ENCODE measurements at regions not wholly inside any gene's neighbourhood (a gene's known extent, or its start where the extent isn't known, plus 50 kb on each side); places are given as distances from the start of the nearest gene placed in this dataset.

DNA sequence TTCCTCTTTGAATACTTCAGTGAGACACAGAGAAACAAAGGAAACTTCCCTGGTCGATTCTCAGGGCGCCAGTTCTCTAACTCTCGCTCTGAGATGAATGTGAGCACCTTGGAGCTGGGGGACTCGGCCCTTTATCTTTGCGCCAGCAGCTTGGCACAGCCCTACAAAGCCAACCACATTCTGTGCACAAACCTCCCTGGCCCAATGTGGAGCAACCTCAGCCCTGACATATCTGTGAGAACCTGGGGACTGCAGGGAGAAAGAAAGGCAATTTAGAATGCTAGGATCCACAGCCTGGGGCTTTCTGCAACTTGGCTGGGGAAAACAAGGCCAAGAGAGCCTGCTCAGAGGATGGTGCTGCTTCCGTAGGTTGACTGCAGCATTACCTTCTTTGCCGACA lies 63.5 kb upstream of the PRSS58 start:
- no peak for DNase-seq (ENCODE audit: low read depth, low spot score)
- no peaks in the 10 kb centered on the region for H3K36me3 ChIP-seq (ENCODE audit: insufficient read depth, low read length)
- no peaks in the 10 kb centered on the region for H3K9me3 ChIP-seq (ENCODE audit: low read depth, low read length)
- H3K4me3 ChIP-seq, result no peak overlapping the region
- H3K27ac ChIP-seq, result no peak overlapping the region
- no peak for TF ChIP-seq FOXP2 (optimal IDR thresholded peaks at IDR 0.05; ENCODE audit: control extremely low read depth, extremely low read length, insufficient read depth)
- no peak for TF ChIP-seq EZH2 (IDR thresholded peaks at IDR 0.05)
- no peak for TF ChIP-seq POLR2AphosphoS5 (IDR thresholded peaks at IDR 0.05; ENCODE audit: borderline replicate concordance, low read depth, low read length)
- no peak overlapping the region for H3K9ac ChIP-seq (ENCODE audit: insufficient read length)

DNA sequence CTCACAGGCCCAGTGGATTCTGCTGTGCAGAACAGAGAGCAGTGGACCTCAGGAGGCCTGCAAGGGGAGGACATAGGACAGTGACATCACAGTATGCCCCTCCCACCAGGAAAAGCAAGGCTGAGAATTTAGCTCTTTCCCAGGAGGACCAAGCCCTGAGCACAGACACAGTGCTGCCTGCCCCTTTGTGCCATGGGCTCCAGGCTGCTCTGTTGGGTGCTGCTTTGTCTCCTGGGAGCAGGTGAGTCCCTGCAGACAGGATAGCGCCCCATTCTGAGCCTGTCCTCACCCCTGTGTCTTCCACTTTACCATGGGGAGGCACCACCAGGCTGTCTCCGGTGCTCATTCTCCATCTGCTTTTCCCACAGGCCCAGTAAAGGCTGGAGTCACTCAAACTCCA lies 63.0 kb upstream of the PRSS58 start:
- no peak for DNase-seq (ENCODE audit: low read depth, low spot score)
- Histone ChIP-seq H3K9ac (ENCODE audit: insufficient read length) (no peak overlapping the region), H3K27ac (no peak overlapping the region), H3K9me3 (ENCODE audit: low read depth, low read length) (no peaks in the 10 kb centered on the region), H3K4me3 (no peak overlapping the region), H3K36me3 (ENCODE audit: insufficient read depth, low read length) (no peaks in the 10 kb centered on the region)
- TF ChIP-seq FOXP2 (optimal IDR thresholded peaks at IDR 0.05; ENCODE audit: control extremely low read depth, extremely low read length, insufficient read depth) (no peak), EZH2 (IDR thresholded peaks at IDR 0.05) (no peak), POLR2AphosphoS5 (IDR thresholded peaks at IDR 0.05; ENCODE audit: borderline replicate concordance, low read depth, low read length) (no peak)

DNA sequence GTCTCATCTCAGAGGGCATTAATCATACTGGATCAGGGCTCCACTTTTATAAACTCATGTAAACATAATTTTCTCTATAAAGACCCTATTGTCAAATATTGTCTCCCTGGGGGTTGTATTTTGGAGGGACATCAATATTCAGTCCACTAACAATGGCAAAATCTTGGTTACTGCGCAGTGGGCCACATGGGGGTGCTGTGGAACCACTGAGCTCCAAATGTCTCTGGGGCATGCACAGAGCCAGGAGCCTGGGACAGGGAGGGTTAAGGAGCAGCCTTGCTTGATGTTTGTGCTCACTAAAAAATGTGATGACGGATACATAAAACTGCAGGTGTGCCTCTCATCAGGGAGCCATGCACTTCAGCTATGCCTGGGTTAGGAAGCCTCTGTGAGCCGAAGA lies 62.1 kb upstream of the PRSS58 start:
- no peak for DNase-seq (ENCODE audit: low read depth, low spot score)
- H3K4me3 ChIP-seq, result no peak overlapping the region
- H3K9me3 ChIP-seq (ENCODE audit: low read depth, low read length), result no peaks in the 10 kb centered on the region
- H3K27ac ChIP-seq, result no peak overlapping the region
- no peak overlapping the region for H3K9ac ChIP-seq (ENCODE audit: insufficient read length)
- no peaks in the 10 kb centered on the region for H3K36me3 ChIP-seq (ENCODE audit: insufficient read depth, low read length)
- no peak for TF ChIP-seq POLR2AphosphoS5 (IDR thresholded peaks at IDR 0.05; ENCODE audit: borderline replicate concordance, low read depth, low read length)
- TF ChIP-seq EZH2 (IDR thresholded peaks at IDR 0.05), result no peak
- TF ChIP-seq FOXP2 (optimal IDR thresholded peaks at IDR 0.05; ENCODE audit: control extremely low read depth, extremely low read length, insufficient read depth), result no peak

DNA sequence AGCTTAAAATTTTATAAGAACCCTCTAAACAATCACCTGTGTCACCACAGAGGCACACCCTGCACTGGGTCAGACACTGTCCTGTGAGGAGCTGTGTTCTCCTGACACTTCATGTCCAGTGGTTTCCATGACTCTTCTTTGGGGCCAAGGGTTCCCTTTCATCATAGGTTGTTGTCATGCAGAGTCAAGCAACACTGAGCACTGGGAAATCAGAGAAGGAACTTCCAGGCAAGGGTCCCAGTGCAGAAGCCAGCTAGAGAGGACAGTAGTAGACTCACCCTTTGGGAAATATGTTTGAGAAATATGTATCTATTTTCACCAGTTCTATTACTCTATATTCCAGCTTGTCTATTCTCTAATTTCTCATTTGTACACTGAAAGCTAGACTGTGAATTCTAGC lies 56.4 kb upstream of the PRSS58 start:
- H3K4me3 ChIP-seq, result no peak overlapping the region
- DNase-seq (ENCODE audit: low read depth, low spot score), result no peak
- TF ChIP-seq EZH2 (IDR thresholded peaks at IDR 0.05) (no peak), FOXP2 (optimal IDR thresholded peaks at IDR 0.05; ENCODE audit: control extremely low read depth, extremely low read length, insufficient read depth) (no peak), POLR2AphosphoS5 (IDR thresholded peaks at IDR 0.05; ENCODE audit: borderline replicate concordance, low read depth, low read length) (no peak)
- no peak overlapping the region for H3K9ac ChIP-seq (ENCODE audit: insufficient read length)
- H3K9me3 ChIP-seq (ENCODE audit: low read depth, low read length), result no peaks in the 10 kb centered on the region
- no peaks in the 10 kb centered on the region for H3K36me3 ChIP-seq (ENCODE audit: insufficient read depth, low read length)
- no peak overlapping the region for H3K27ac ChIP-seq

DNA sequence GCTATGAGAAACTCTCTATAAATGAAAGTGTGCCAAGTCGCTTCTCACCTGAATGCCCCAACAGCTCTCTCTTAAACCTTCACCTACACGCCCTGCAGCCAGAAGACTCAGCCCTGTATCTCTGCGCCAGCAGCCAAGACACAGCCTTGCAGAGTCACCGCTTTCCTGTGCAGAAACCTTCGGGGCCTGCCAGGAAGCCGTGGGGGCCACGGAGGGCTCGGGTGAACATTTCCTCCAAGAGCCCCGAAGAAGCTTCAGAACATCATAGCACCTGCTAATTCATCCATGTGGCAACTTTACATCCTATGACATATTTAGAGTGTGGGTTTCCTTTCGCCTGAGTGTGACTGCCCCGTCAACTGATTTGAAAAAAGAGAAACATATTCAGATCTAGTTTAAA lies 55.7 kb upstream of the PRSS58 start:
- Histone ChIP-seq H3K9ac (ENCODE audit: insufficient read length) (no peak overlapping the region), H3K27ac (no peak overlapping the region), H3K9me3 (ENCODE audit: low read depth, low read length) (no peaks in the 10 kb centered on the region), H3K36me3 (ENCODE audit: insufficient read depth, low read length) (no peaks in the 10 kb centered on the region), H3K4me3 (no peak overlapping the region)
- TF ChIP-seq EZH2 (IDR thresholded peaks at IDR 0.05), result no peak
- no peak for TF ChIP-seq FOXP2 (optimal IDR thresholded peaks at IDR 0.05; ENCODE audit: control extremely low read depth, extremely low read length, insufficient read depth)
- no peak for TF ChIP-seq POLR2AphosphoS5 (IDR thresholded peaks at IDR 0.05; ENCODE audit: borderline replicate concordance, low read depth, low read length)
- no peak for DNase-seq (ENCODE audit: low read depth, low spot score)

DNA sequence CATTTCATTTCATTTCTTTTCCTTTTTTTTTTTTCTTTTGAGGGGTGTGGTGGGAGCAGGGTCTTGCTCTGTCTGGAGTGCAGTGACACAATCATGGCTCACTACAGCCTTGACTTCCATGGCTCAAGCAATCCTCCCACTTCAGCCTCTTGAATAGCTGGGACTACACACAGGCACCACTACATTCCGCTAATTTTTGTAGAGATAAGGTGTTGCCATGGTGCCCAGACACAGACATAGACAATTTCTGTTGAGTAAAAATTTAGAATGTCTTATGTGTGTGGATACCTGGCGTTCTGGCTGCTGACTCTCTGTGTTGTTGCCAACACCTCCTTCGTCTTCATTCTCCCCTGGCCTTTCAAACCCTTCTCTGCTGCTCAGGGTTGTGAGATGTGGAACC lies 54.0 kb upstream of the PRSS58 start:
- no peak overlapping the region for H3K9ac ChIP-seq (ENCODE audit: insufficient read length)
- no peak overlapping the region for H3K27ac ChIP-seq
- no peak for DNase-seq (ENCODE audit: low read depth, low spot score)
- H3K4me3 ChIP-seq, result no peak overlapping the region
- no peaks in the 10 kb centered on the region for H3K36me3 ChIP-seq (ENCODE audit: insufficient read depth, low read length)
- no peaks in the 10 kb centered on the region for H3K9me3 ChIP-seq (ENCODE audit: low read depth, low read length)
- TF ChIP-seq EZH2 (IDR thresholded peaks at IDR 0.05), result no peak
- no peak for TF ChIP-seq FOXP2 (optimal IDR thresholded peaks at IDR 0.05; ENCODE audit: control extremely low read depth, extremely low read length, insufficient read depth)
- no peak for TF ChIP-seq POLR2AphosphoS5 (IDR thresholded peaks at IDR 0.05; ENCODE audit: borderline replicate concordance, low read depth, low read length)

GRCh38 chr7:142308918-142309317 lies 51.1 kb upstream of the PRSS58 start:
- Histone ChIP-seq H3K4me3 (no peak overlapping the region), H3K9ac (ENCODE audit: insufficient read length) (no peak overlapping the region), H3K36me3 (ENCODE audit: insufficient read depth, low read length) (no peaks in the 10 kb centered on the region), H3K9me3 (ENCODE audit: low read depth, low read length) (no peaks in the 10 kb centered on the region), H3K27ac (no peak overlapping the region)
- TF ChIP-seq POLR2AphosphoS5 (IDR thresholded peaks at IDR 0.05; ENCODE audit: borderline replicate concordance, low read depth, low read length) (no peak), EZH2 (IDR thresholded peaks at IDR 0.05) (no peak), FOXP2 (optimal IDR thresholded peaks at IDR 0.05; ENCODE audit: control extremely low read depth, extremely low read length, insufficient read depth) (no peak)
- DNase-seq (ENCODE audit: low read depth, low spot score), result no peak

DNA sequence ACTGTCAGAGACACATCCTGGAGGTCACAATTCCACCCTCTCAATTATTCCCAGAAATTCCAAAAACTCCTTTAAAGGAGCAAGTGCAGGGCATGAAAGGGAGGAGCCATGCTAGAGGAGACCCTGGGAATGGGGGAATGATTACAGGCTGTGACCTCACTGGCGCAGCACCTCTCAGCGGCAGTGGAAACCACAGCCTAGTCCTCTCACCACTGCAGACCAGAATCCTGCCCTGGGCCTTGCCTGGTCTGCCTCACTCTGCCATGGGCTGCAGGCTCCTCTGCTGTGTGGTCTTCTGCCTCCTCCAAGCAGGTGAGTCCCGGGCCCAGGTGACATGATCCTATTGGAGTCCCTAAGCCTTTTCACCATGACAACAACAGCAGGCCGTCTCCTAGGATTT lies 50.5 kb upstream of the PRSS58 start:
- Histone ChIP-seq H3K9ac (ENCODE audit: insufficient read length) (no peak overlapping the region), H3K9me3 (ENCODE audit: low read depth, low read length) (no peaks in the 10 kb centered on the region), H3K4me3 (no peak overlapping the region), H3K27ac (no peak overlapping the region), H3K36me3 (ENCODE audit: insufficient read depth, low read length) (no peaks in the 10 kb centered on the region)
- TF ChIP-seq POLR2AphosphoS5 (IDR thresholded peaks at IDR 0.05; ENCODE audit: borderline replicate concordance, low read depth, low read length), result no peak
- no peak for TF ChIP-seq EZH2 (IDR thresholded peaks at IDR 0.05)
- no peak for DNase-seq (ENCODE audit: low read depth, low spot score)

Measured in SK-N-MC (cell line).